SKM-1 (cell line): ENCODE measurements at regions not wholly inside any gene's neighbourhood (a gene's known extent, or its start where the extent isn't known, plus 50 kb on each side); places are given as distances from the start of the nearest gene placed in this dataset.

ENCODE experiments used
- DNase-seq: peaks from one replicate; lab custom pipeline; 2025; ENCODE audit not compliant: unreplicated experiment; lab: John Stamatoyannopoulos, UW

DNA sequence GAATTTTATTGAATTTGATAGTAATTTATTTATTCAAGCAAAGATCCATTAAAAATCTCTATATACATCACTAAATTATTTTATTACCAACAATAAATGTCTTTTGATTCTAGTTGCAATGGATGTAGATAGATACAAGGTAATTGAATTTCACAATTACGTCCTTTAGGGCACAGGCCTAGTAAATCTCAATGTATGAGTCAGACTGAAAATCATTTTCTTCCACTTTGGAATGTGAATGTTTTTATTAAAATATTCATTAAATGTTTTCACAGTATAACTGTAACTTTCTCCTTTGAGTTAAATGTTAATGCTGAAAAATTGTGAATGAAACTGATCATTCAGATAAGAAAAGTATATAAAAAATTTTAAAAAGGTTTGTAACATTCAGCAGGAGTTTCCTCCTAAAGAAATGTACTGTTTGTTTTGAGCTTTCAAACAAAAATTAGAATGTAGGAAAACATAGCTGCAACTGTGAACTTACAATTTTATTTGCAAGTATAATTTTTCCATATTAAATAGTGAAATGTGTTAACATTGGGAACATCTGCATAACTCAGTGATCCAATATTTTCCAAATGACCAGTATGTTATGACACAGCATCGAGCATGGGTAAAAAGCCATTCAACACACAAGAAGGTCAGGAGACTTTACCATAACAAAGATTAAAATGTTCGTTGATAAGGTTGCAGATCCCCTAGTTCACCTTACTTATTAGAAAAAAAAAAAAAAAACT lies 663.7 kb downstream of the METTL4 start:
- no peak for DNase-seq

DNA sequence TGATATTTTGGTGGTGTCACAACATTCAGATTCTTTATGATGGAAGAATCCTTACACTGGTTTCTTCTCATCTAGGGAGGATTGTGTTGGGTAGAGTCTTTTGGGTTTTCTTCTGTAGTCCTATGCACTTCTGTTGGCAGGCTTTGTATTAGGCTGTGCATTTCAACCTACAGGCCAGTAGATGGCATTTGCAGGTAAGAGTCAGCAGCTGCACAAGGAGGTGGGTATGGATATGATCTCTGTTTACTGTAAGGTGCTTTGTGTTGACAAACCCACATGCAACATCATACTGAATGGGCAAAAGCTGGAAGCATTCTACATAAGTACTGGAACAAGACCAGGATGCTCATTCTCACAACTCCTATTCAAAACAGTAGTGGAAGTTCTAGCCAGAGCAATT lies 656.8 kb downstream of the METTL4 start:
- no peak for DNase-seq

DNA sequence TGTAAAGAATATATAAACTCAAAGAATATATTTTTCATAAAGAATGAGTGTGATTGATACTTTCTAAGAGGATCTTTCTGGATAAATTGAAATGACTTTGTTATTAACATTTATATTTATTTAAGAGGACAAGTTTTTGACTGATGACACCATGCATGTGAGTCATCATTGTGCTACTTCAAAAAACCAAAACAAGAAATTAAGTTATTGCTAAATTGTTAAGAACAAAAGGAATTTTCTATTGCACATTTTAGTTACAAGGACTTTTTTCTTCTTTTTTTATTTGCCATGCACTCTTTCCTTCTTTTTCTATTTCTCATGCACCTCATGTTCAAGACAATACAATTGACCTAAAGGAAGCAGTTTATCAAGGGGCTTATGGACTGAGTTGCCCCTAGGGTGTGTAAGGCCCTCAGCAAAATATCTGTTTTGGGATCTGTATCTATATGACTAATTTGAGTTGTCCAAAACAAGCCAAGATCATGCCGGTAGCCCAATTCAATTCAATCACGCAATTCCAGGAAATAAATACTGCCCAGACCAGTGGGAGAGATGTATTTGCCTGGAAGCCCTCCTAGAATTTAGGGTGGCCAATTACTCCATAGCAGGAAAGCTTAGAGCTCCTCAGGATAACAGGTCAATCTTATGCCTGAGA lies 654.3 kb downstream of the METTL4 start:
- DNase-seq, result no peak

GRCh38 chr18:1917569-1917968 lies 653.7 kb downstream of the METTL4 start:
- no peak for DNase-seq

DNA sequence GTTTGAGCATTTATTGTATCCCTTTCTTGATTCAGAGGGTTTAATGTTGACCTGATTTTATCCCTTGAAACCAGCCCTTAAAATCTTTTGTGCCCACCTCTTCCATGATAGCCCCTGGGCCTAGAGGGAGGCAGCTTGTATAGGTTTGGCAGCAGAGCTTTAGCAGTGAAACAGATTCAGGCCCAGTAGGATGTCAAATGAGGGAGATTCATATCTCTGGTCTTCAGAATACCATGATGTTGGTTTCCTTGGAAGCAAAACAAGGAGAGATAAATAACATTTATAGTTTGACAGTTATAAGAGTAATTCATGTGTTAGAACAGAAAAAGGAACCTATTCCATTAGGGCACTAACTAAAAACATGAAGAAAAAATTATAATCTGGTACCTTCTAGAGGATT lies 649.2 kb downstream of the METTL4 start:
- no peak for DNase-seq

DNA sequence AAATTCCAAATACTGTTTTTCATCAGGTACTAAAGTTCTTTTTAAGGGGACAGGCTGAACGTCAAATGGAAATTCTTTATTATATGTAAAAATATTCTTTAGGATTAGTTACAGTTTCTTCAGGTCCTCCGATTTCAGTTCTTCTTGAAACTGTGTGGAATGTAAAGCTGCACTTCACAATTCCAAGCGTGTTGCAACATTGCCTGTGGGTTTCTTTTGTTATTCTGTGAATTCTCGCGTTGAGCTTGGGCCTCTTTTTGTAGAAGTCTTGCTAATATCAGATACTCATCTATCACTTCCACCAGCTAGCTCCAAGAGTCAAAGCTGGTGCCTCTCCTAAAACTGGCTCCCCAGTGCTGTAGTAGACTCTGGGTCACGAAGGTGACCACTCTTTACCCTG lies 642.6 kb downstream of the METTL4 start:
- DNase-seq, result no peak

GRCh38 chr18:1929720-1930119 lies 641.6 kb downstream of the METTL4 start:
- DNase-seq, result no peak

GRCh38 chr18:1930291-1931270 lies 640.7 kb downstream of the METTL4 start:
- no peak for DNase-seq

DNA sequence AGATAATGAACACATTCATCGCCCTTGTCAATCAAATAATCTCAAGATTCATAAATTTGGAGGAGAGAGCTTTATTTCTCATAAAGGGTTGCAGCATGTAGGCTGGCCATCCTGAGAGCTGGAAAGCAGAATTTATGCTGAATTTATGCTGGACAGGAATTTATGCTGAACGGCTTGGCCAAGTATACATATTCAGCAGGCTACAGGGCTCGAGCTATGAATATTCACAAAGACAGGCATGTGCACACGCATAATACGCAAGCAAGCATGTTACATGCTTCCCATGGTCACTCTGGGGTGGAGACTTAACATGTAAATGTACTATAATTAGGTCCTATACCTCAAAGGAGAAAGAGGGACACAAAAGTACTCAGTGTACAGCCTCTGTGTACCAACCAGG lies 618.8 kb downstream of the METTL4 start:
- no peak for DNase-seq

DNA sequence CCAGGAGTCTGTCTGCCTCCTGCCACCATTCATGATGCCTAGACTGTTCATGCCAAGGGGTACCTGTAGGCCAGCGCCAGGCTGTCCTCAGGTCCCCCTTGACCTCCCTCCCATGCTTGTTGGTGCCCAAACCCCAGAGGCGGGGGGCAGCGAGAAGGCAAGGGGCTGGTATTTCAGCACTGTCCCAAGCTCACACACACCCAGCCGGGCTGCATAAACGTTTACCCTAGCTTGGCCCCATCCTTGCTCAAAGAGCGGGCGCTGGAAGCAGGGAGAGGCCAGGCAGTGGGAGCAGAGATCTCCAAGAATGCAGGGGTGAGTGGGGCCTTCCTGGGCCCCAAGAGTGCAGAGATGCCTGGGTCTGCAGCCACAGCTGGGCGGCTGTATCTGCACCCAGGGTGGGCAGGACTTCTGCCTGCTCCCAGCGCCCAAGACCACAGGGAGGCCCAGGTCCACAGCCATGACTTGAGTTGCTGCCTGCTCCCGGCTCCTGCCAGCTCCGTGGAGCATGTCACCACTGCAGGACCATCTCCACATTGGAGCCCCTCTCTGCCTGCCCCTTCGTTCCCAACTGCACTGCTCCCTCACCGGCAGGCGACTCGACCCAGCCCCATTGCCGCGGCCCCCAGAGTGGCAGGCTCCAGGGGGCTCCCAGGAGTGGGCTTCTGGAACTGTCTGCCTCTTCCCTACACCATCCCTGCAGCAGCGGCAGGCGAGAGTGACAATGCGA lies 616.6 kb downstream of the METTL4 start:
- DNase-seq, result no peak

GRCh38 chr18:1958798-1959197 lies 612.5 kb downstream of the METTL4 start:
- no peak for DNase-seq

GRCh38 chr18:1965016-1965415 lies 606.3 kb downstream of the METTL4 start:
- DNase-seq, result no peak

DNA sequence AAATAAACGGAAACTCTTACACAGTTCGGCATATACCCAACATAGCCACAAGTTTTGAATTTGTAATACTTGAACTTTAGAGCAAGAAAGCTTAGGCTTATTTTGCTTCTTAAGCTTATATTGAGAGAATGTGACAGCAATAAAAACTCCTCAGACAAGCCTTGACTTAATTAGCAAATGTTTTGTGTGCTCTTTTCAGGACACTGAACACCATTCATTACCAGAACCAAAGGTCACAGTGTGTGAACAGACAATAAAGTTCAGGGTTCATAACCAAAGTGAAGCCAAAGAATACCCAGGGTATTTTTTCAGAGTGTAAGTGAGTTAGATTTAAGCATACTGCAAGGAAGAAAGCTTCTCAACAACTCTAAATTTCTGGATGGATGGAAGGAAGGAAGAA lies 605.8 kb downstream of the METTL4 start:
- DNase-seq, result no peak

GRCh38 chr18:1968801-1969498 lies 602.4 kb downstream of the METTL4 start:
- no peak for DNase-seq

- no peak for DNase-seq
These were observed 594.8 kb downstream of the METTL4 start for GRCh38 chr18:1976484-1976883.

DNA sequence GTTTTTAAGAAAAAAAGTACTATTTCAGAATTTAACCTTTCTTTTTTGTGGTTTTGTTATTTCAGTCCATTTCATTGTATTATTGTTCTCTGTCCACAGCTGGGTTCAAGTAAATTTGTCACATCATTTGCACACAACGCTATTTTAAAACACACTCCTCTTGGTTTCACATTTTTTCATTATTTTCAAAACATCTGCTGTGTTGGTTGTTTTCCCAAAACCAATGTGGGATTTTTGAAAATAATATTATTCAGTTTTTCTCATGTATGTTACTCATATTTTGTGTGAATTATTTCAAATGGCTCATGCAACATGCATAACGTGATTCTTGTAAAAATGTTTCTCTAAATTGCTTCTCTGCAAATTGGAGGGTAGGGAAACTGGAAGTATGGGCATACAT lies 589.2 kb downstream of the METTL4 start:
- DNase-seq, result no peak

DNA sequence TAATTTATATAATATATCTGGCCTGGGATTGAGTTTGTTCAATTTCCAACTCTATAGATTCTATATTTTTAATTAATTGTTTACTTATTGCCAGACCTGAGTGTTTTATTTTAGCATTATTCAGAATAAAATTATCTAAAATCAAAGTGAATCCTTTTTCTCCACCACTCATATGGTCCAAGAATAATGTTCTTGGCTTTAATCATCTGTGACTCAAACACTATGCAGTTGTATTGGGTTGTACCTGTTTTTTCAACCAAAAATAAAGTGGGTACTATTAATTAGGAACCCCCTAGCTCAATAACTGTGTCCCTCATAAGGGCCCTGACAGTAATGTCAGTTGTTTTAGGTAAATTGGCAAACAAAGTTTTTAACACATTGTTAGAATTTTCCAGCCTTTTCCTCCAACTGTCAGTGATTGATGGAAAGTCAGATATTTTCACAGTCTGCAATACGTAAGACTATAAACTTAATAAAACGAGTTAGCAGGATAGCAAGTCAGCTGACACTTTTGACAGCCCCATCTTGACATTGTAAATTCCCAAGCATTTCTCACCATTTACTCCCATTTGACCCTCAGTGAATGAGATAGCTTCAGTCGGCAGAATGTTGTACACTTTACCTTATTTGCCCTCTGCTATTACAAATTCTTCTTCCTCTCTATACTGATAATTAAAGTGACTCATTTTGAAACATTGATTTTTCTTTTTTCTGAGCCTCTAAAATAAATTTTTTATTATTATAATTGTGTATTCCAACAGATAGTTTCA lies 587.4 kb downstream of the METTL4 start:
- no peak for DNase-seq

DNA sequence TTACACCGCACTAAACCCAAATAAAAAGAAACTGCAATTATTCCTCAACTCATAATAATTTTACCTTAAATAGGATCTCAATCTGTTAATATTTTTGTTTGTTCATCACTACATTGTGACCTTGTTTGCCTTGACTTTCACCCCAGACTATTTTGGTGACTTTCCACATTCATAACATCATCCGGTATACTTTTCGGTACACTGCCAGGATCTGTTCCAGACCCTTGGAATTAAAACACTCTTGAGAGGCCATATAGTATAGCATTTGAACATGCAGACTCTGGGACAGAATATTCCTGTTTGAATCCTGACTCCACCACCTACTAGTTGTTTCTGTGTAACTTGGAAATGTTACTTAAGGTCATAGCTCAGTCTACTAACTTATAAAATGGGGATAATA lies 577.4 kb downstream of the METTL4 start:
- DNase-seq, result no peak

DNA sequence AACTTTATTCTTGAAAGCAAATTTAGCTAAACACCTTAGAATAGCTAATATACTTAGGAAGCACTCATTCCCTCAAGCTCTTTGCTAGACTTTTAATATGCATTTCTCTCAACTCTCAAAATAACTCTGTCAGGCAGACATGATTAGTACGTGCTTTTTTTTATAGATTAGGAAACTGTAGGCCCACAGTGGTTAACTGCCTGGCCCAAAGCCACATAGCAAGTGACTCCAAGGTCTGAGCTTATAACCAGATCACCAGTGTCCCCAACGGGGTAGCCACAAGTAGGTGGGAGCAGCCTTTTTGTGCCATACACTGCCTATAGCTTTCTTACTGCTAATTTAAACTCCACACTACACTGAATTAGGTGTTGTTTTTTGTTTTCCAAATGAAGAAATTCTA lies 576.8 kb downstream of the METTL4 start:
- no peak for DNase-seq
